ENCODE measurements at regions not wholly inside any gene's neighbourhood (a gene's known extent, or its start where the extent isn't known, plus 50 kb on each side); places are given as distances from the start of the nearest gene placed in this dataset.

DNA sequence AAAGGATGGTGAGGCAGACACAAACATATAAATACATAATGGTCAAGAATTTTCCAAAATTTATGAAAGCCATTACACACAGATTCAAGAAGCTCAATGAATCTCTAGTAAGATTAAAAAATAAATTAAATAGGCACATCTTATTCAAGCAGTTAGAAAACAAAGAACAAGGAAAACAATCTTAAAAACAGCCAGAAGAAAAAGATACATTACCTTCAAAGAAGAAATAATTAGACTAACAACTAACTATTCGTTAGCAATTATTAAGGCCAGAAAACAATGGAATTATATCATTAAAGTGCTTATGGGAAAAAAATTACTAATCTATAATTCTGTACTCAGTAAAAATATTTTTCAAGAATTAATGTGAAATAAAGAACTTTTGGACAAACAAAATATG, 593.1 kb downstream of the EBF1 start:
- TF ChIP-seq, protein P1, sequence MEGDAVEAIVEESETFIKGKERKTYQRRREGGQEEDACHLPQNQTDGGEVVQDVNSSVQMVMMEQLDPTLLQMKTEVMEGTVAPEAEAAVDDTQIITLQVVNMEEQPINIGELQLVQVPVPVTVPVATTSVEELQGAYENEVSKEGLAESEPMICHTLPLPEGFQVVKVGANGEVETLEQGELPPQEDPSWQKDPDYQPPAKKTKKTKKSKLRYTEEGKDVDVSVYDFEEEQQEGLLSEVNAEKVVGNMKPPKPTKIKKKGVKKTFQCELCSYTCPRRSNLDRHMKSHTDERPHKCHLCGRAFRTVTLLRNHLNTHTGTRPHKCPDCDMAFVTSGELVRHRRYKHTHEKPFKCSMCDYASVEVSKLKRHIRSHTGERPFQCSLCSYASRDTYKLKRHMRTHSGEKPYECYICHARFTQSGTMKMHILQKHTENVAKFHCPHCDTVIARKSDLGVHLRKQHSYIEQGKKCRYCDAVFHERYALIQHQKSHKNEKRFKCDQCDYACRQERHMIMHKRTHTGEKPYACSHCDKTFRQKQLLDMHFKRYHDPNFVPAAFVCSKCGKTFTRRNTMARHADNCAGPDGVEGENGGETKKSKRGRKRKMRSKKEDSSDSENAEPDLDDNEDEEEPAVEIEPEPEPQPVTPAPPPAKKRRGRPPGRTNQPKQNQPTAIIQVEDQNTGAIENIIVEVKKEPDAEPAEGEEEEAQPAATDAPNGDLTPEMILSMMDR (conservative IDR thresholded peaks at IDR 0.05) = no peak
- no peak for TF ChIP-seq EZH2 (IDR thresholded peaks at IDR 0.05; ENCODE audit: low read depth)
